Peyer's patch (tissue), 4 donors: ENCODE measurements at regions not wholly inside any gene's neighbourhood (a gene's known extent, or its start where the extent isn't known, plus 50 kb on each side); places are given as distances from the start of the nearest gene placed in this dataset.
"Not testable (repeated sequence)": the region's sequence is repeated elsewhere in the genome, so short reads cannot be mapped to it uniquely, and the experiment has no call there.

ENCODE experiments used
- DNase-seq, 3 donors: peaks; one replicate each; pipeline ENCODE4 v3.0.0-alpha.2; 2017 to 2019
- H3K27ac ChIP-seq, 4 donors: fragments of 200-600 bp; sonication (generic); one replicate each; pipeline ENCODE4 v1.5.1; 2016 to 2019
- H3K27me3 ChIP-seq, 2 donors: fragments of 200-600 bp; sonication (generic); one replicate each; pipeline ENCODE4 v1.5.1; 2019
- H3K36me3 ChIP-seq, 3 donors: fragments of 200-600 bp; sonication (generic); one replicate each; pipeline ENCODE4 v1.5.1; 2016 to 2019
- H3K4me1 ChIP-seq, 4 donors: fragments of 200-600 bp; sonication (generic); one replicate each; pipeline ENCODE4 v1.5.1; 2016 to 2019
- H3K4me3 ChIP-seq, 4 donors: fragments of 200-600 bp; sonication (generic); 1 replicate in 3 of 4; 2 replicates in 1 of 4; pipeline ENCODE4 v1.5.1; 2016 to 2019; ENCODE audit warnings: mild to moderate bottlenecking in 1 of 4
- H3K9me3 ChIP-seq, 4 donors: fragments of 200-600 bp; sonication (generic); one replicate each; pipeline ENCODE4 v1.5.1; 2016 to 2019; ENCODE audit warnings: mild to moderate bottlenecking in 1 of 4
- POLR2A ChIP-seq, 2 donors: fragments of 450-650 bp; IDR thresholded peaks; one replicate each; pipeline ENCODE4 v1.5.1; 2017; ENCODE audit warnings: antibody characterized with exemption in 2 of 2, mild to moderate bottlenecking in 2 of 2, moderate library complexity in 2 of 2
- TF ChIP-seq, protein P1 (sequence below), 6 experiments: fragments of 450-650 bp in 4 of 6; fragments of 200-600 bp in 2 of 6; sonication (generic) in 1 of 6; IDR thresholded peaks; one replicate each; pipeline ENCODE4 v1.5.1; 2017 to 2019; ENCODE audit warnings: antibody characterized with exemption in 6 of 6, mild to moderate bottlenecking in 3 of 6, moderate library complexity in 1 of 6

DNA sequence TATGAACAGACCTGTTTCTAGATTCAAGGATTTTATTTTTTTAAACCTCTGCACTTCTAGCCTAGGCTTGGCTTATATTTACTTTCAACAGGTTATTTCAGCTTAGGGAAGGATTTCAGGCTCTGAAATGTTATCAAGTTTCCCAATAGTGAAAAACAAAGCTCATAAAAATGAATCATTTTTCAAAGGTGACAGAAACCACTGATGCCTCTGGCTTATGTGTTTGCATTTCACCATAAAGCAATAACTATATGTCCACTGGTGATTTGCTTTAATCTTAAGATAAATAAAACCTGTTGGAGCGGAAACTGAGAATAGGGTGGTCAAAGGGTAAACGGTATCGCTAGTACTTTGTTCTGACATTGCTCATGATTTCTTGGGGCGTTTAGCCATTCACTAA, 141.2 kb upstream of the LRIG1 start:
- TF ChIP-seq POLR2A (IDR thresholded peaks at IDR 0.05) = no peak
- TF ChIP-seq, protein P1, sequence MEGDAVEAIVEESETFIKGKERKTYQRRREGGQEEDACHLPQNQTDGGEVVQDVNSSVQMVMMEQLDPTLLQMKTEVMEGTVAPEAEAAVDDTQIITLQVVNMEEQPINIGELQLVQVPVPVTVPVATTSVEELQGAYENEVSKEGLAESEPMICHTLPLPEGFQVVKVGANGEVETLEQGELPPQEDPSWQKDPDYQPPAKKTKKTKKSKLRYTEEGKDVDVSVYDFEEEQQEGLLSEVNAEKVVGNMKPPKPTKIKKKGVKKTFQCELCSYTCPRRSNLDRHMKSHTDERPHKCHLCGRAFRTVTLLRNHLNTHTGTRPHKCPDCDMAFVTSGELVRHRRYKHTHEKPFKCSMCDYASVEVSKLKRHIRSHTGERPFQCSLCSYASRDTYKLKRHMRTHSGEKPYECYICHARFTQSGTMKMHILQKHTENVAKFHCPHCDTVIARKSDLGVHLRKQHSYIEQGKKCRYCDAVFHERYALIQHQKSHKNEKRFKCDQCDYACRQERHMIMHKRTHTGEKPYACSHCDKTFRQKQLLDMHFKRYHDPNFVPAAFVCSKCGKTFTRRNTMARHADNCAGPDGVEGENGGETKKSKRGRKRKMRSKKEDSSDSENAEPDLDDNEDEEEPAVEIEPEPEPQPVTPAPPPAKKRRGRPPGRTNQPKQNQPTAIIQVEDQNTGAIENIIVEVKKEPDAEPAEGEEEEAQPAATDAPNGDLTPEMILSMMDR (IDR thresholded peaks at IDR 0.05) = no peak
- Histone ChIP-seq H3K36me3 (no peaks in the 10 kb centered on the region), H3K4me1 (no peaks in the 10 kb centered on the region), H3K4me3 (no peak overlapping the region), H3K27me3 (no peaks in the 10 kb centered on the region), H3K27ac (peak overlapping the region in 2 of 4 donors; percentile 37 to 71), H3K9me3 (no peaks in the 10 kb centered on the region)
- DNase-seq = no peak

DNA sequence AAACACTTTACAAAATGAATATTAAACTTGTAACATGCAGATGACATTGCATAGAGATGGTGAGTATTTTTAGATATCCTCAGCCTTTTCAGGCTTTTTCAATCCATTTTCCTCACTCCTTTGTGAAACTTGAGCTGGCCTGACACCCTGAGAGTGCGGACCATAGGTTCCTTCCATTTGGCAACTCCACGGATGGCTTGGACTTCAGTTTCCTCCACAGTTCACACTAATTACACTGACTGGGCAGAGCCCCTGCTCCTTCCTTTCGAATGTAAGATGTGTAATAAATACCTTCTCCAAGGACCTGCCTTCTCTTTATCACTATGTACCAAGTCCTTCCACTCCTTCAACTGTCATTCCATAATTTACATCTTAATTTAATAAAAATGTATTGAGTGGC, 141.7 kb upstream of the LRIG1 start:
- no peaks in the 10 kb centered on the region for H3K36me3 ChIP-seq
- TF ChIP-seq, protein P1 (IDR thresholded peaks at IDR 0.05) = no peak
- TF ChIP-seq POLR2A (IDR thresholded peaks at IDR 0.05) = no peak
- H3K4me3 ChIP-seq = no peak overlapping the region

DNA sequence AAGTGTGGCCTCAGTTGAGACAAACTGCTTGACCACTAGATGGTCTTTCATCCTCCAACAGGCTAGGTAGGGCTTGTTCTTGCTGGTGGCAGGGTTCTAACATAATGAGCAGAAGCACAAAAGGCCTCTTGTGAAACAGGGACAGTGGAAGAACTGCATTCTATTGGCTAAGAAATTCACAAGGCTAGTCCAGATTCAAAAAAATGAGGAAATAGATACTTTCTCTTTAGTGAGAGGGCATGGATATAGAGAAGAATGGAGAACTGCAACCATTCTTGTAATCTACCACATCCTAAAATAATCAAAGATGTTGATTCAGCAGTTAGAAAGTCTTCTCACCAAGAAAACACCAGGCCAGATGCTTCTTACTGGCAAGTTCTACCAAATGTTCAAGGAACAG, 143.7 kb upstream of the LRIG1 start:
- Histone ChIP-seq H3K9me3 (no peaks in the 10 kb centered on the region), H3K27ac (no peak overlapping the region), H3K36me3 (no peaks in the 10 kb centered on the region), H3K4me3 (no peak overlapping the region), H3K27me3 (no peaks in the 10 kb centered on the region), H3K4me1 (no peaks in the 10 kb centered on the region)
- TF ChIP-seq POLR2A (IDR thresholded peaks at IDR 0.05) = no peak
- TF ChIP-seq, protein P1 (IDR thresholded peaks at IDR 0.05) = no peak
- DNase-seq = no peak

More for the DNA sequence above, 141.7 kb upstream of the LRIG1 start:
- no peak for DNase-seq
- Histone ChIP-seq H3K9me3 (no peaks in the 10 kb centered on the region), H3K27me3 (no peaks in the 10 kb centered on the region), H3K27ac (peak overlapping the region in 2 of 4 donors; percentile 37 to 71), H3K4me1 (no peaks in the 10 kb centered on the region)

DNA sequence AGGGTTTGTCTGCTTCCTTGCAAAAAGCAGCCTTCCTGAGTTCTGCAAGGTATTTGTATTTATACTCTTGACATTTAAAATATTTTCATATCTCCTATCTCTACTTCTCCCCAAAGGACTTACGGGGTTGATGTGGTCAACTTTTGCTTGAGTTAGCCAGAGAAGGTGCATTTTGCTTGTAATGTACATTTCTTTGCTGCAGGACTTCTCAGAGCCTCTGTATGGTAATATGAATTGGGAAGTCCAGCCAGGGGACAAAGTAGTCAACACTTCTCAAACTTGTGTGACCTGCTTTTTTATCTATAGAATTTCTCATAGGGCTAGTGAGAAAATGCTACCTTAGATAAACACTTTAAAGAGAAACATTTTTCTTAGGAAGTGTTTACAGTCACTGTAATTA, 148.2 kb upstream of the LRIG1 start:
- no peak overlapping the region for H3K27ac ChIP-seq
- H3K9me3 ChIP-seq = no peaks in the 10 kb centered on the region
- no peak for DNase-seq
- TF ChIP-seq POLR2A (IDR thresholded peaks at IDR 0.05) = no peak
- TF ChIP-seq, protein P1 (IDR thresholded peaks at IDR 0.05) = no peak
- no peaks in the 10 kb centered on the region for H3K4me1 ChIP-seq
- H3K4me3 ChIP-seq = no peak overlapping the region
- no peaks in the 10 kb centered on the region for H3K27me3 ChIP-seq
- H3K36me3 ChIP-seq = no peaks in the 10 kb centered on the region

DNA sequence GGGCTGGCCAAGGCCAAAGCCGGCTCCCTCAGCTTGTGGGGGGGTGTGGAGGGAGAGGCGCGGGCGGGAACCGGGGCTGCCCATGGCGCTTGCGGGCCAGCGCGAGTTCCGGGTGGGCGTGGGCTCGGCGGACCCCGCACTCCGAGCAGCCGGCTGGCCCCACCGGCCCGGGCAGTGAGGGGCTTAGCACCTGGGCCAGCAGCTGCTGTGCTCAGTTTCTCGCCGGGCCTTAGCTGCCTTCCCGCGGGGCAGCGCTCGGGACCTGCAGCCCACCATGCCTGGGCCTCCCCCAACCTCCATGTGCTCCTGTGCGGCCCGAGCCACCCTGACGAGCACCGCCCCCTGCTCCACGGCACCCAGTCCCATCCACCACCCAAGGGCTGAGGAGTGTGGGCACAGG, 150.7 kb upstream of the LRIG1 start:
- not testable (repeated sequence) for DNase-seq, H3K9me3 ChIP-seq, H3K36me3 ChIP-seq, H3K4me3 ChIP-seq, H3K4me1 ChIP-seq, H3K27ac ChIP-seq, H3K27me3 ChIP-seq

DNA sequence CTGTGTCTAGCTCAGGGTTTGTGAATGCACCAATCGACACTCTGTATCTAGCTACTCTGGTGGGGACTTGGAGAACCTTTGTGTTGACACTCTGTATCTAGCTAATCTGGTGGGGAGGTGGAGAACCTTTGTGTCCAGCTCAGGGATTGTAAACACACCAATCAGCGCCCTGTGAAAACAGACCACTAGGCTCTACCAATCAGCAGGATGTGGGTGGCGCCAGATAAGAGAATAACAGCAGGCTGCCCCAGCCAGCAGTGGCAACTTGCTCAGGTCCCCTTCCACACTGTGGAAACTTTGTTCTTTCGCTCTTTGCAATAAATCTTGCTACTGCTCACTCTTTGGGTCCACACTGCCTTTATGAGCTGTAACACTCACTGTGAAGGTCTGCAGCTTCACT, 151.3 kb upstream of the LRIG1 start:
- not testable (repeated sequence) for H3K27ac ChIP-seq, H3K36me3 ChIP-seq, H3K27me3 ChIP-seq, DNase-seq, H3K9me3 ChIP-seq, H3K4me3 ChIP-seq, H3K4me1 ChIP-seq

DNA sequence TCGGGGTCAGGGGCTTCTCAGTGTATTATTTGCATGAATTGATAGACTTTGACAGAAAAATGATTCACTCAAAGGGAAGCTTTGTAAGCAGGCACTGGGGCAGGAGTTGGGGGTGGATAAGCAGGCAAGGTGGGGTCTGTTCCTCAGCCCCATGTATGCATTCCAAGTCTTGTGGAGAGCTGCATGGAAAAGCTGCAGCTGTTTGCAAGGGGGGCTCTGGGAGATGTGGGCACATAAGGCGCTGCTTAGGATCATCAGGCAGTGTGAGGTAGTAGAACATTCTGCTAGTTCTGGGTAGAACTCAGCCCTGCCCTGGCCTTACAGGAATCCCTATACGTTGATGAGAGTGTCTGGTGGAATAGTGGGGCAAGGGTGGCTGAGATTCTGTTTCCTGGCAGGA, 154.2 kb upstream of the LRIG1 start:
- H3K27ac ChIP-seq = no peak overlapping the region
- no peaks in the 10 kb centered on the region for H3K4me1 ChIP-seq
- no peaks in the 10 kb centered on the region for H3K36me3 ChIP-seq
- DNase-seq = no peak
- no peak for TF ChIP-seq POLR2A (IDR thresholded peaks at IDR 0.05)
- TF ChIP-seq, protein P1 (IDR thresholded peaks at IDR 0.05) = no peak
- H3K4me3 ChIP-seq = no peak overlapping the region
- H3K9me3 ChIP-seq = no peaks in the 10 kb centered on the region
- H3K27me3 ChIP-seq = no peaks in the 10 kb centered on the region
